NCI-H1105 treated with DMSO at 0.1 percent for 48 hours (cell line): ENCODE measurements at regions not wholly inside any gene's neighbourhood (a gene's known extent, or its start where the extent isn't known, plus 50 kb on each side); places are given as distances from the start of the nearest gene placed in this dataset.
"Not testable (repeated sequence)": the region's sequence is repeated elsewhere in the genome, so short reads cannot be mapped to it uniquely, and the experiment has no call there.

Experiments used
- DNase-seq: peaks from one replicate; lab custom pipeline; 2025; lab: John Stamatoyannopoulos, UW

DNA sequence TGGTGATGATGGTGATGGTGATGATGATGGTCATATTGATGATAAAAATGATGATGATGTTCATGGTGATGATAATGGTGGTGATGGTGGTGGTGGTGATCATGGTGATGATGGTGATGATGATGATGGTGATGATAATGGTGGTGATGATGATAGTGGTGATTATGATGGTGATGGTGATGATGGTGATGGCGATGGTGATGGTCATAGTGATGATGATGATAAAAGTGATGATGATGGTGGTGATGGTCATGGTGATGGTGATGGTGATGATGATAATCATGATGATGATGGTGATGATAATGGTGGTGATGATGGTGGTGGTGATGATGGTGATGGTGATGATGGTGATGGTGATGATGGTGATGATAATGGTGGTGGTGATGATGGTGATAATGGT, 478.7 kb downstream of the TYW1 start:
- no peak for DNase-seq

DNA sequence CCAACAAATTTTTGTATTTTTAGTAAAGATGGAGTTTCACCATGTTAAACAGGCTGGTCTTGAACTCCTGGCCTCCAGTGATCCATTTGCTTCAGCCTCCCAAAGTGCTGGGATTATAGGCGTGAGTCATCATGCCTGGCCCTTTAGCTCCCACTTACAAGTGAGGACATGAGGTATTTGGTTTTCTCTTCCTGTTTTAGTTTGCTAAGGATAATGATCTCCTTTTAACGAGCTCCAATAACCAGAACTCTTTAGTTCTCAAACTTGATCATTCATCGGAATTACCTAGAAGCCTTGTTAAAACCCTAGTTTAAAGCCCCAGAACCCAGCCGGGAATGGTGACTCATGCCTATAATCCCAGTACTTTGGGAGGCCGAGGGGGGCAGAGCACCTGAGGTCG, 481.4 kb downstream of the TYW1 start:
- no peak for DNase-seq

DNA sequence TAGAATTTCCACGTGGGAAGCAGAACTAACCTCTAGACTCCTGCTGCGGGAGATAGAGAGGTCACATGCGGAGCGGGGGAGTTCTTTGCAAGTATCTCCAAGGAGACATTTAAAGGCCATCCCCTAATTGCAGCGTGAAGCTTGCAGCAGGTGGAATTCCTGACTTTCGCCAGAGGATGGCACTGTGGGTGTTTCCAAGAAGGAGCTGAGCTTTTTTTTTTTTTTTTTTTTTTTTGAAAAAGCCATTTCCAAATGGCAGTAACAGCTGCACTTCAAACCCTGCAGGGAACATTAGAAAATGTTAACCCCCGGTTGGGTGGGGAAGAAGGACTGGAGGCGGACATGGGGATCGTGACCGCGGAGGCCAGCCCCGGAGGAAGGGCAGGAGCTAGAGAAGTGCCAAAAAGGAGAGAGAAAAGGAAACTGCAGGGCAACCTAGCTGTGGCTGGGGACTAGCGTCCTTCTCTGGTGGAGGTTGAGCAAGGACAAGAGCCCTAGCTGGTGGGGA, 487.7 kb downstream of the TYW1 start:
- DNase-seq: peak; percentile 84

DNA sequence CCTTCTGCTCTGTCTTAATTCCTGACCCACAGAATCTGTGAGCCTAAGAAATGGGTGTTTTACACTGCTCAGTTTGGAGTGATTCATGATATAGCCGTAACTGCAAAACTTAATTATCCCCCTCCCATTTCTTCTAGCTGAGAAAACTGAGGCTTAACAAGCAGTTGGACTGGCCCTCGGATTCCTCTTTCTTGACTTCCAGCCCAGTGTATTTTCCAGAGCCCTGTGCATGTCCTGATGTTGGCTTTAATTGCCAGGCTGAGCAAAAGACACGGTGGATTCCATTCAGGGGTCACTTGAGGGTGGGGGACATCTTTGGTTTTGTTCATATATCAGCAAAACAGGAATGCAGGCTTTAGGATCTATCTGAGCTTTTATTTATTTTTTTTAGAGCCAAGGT, 489.8 kb downstream of the TYW1 start:
- DNase-seq: no peak

DNA sequence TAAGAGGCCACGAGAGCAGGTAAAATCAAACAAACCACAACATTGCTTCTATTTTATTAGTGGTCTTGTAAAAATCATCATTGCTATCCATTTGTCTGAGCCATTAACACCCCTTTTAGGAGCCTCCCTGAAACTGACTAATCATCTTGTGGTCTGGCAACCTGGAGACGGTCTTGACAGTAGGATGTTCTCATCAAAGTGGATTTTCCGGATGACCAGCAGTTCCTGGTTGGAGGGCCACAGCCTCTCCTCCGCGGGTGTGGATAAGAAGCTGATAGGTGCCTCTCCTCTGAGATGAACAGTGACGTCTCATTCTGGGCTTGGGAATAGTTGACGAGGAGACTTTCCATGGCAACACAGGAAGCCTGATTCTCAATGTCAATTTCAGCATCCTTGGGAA, 490.7 kb downstream of the TYW1 start:
- no peak for DNase-seq

DNA sequence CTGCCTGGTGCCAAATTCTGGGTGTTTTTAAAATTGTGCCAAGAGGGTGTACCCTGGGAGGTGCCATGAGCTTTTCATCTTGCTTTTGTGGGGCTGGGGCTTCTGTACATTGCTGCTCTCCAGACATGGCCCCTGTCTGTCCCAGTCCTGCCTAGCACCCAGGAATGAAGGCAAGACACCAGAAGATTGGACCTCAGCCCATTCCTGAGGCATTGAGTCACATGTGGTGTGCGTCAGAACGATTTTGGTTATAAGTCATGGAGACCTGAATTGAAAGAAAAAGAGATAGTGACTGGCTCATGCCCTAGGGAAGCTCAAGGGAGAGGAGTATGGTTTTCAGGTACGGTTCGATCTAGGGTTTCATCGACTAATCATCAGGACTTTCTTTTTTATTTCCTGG, 493.2 kb downstream of the TYW1 start:
- no peak for DNase-seq

DNA sequence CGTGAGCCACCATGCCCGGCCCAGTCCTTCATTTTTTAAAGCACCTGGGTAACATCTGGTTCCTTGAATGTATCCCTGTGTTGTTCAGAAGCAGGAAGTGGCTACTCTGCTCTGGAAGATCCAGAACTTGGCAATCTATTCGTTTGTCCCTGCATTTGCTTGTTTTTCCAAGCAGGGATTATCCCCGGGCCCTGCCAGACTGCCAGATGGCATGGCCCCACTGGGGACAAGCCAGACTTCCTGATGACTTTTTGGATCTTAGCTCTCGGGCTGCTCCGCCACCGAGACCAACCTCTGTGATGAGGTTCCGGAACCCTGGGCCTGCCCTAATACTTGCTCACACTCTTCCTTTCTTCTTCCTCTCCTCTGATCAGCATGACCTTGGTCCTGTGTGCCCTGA, 496.7 kb downstream of the TYW1 start:
- no peak for DNase-seq

DNA sequence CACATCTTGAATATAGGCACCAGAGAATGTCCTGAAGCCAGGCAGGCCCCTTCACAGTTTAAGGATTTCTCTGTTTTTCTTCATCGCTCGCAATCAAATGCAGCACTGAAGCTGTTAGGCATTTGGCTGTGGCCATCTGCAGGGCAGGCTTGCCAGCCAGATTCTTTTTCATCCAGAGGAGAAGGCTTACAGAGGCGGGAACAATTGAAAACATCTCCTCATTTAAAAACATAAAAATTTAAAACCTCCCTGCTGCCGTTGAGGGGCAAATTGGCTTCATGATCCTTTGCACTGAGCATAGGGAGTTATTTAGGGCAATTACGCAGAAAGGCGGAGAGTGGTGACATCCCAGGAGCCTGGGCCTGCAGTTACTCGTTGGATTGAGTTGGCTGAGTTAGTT, 500.0 kb downstream of the TYW1 start:
- DNase-seq: no peak

DNA sequence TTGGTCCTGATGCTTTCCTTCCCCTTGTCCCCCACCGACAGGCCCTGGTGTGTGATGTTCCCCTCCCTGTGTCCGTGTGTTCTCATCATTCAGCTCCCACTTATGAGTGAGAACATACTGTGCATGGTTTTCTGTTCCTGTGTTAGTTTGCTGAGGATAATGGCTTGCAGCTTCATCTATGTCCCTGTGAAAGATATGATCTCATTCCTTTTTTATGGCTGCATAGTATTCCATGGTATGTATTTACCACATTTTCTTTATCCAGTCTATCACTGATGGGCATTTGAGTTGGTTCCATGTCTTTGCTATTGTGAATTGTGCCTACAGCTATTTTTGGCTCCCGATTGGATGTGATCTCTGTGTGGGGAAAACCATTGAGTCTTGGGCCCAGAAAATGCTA, 501.3 kb downstream of the TYW1 start:
- DNase-seq: not testable (repeated sequence)

DNA sequence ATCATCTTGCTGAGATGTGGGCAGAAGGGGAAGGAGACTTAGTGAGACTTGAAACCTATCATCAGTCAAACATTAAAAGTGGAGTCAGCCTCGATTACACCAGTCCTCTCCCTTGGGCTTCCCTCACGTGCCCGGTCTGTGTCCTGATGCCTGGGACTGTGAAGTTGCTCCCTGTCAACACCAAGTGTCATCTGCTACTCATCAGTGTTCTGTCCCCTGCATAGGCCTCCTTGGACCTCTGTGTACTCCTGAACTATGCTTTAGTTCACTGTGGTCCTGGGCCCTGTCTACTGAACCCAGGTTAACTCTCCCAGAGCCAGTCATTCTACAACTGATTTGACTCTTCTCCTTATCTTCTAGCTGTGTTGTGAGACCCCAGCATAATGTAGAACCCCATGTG, 506.3 kb downstream of the TYW1 start:
- DNase-seq: no peak

DNA sequence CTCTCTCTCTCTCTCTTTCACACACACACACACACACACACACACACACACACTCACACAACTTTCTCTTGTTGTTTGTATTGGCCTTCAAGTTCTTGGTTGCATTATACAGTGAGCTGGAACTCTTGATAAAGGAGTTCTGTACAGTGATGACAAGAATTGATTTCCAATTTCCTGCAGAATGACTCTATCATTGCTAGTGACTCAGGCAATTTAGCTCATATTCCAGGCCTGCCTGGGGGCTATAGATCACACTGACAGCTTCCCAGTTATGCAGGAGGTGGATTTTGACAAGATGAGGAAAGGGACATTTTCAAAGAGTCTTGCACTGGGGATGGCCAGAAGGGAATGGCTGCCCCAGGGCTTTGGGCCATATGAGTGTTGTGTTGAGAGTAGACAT, 508.8 kb downstream of the TYW1 start:
- no peak for DNase-seq

DNA sequence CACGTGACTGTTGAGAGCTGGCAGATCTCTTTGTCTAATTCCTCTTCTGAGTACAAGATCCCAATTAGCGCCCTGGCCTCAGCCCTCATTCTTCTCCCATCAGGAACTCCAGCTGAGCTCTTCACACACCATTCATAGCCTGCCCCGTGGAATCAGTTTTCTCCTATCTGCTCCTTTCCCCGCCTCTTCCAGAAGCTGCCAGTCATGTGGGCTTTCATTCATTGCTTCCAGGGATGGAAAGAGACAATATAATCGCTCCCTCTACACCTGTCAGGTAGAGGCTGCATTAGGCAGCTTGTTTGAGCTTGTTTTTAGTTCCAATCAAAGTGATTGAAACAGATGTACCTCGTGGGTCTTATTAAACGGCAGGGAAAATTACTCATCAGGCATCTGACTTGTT, 515.8 kb downstream of the TYW1 start:
- peak; percentile 53 for DNase-seq

DNA sequence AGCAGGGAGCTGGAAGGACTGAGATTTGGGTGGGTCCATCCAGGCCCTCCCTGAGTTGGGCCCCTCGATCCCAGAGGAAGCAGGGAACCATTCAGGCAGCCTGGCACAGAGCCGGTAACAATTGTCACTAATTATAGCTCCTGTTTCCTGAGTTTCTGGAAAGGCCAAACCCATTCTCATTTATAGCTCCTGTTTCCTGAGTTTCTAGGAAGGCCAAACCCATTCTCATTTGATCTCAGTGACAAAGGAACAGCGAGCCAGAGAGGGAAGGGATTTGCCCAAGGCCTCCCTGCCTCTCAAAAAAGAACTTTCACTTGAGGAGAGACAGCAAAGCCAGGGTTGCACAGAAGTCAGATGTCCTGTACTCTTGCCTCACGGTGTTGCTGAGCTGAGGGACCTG, 521.9 kb downstream of the TYW1 start:
- peak; percentile 80 for DNase-seq

DNA sequence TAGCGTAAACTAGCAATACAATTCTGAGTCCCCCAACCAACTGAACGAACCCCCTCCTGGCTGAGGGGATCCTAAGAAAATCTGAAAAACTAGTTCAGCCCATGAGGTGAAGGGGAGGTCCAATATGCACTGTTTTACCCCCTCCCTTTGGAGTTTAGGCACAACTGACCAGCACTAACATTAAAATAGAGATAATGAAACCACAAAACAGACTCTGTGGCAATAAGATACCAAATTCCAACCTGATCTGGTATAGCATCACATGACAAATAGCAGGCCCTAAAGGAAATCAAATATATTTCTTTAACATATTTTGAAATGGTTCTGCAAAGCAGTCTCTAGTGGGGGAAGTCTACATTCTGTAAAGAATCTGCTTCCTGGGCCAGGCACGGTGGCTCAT, 522.5 kb downstream of the TYW1 start:
- no peak for DNase-seq

DNA sequence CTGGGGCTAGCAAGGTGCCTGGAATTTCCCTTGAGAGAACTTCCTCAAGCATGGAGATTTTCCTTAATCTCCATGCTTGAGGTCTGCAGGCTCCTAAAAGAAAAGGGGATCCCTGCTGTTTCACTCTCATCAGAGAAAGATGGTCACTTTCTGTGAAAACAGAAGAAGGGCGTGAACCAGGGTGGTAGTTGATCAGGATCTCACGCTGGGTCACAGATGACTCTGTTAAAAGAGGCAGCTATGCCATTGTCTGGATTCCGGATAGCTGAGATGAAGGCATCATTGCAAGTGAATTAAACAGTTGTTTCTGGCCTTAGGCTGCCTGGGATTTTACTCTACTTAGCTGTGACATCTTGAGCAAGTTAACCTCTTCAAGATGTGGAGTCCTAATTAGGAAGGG, 525.9 kb downstream of the TYW1 start:
- no peak for DNase-seq

DNA sequence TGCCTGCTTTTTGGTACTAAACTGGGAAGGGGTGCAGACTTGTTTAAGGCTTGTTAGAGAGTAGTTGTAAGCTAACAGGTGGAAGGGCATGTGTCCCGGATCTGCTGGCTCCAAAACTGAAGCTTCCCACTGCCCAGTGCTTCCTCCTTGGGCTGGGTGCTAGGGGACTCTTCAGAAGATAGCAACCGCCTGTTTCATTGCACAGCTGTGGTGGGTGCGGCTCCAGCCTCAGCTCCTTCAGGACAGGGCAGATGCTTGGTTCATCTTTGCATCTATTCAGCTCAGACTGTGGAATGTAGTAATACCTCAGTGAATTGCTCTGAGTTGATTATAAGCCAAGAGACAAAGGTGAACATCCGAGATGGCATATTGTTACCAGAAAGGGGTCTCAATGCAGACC, 527.1 kb downstream of the TYW1 start:
- DNase-seq: no peak

DNA sequence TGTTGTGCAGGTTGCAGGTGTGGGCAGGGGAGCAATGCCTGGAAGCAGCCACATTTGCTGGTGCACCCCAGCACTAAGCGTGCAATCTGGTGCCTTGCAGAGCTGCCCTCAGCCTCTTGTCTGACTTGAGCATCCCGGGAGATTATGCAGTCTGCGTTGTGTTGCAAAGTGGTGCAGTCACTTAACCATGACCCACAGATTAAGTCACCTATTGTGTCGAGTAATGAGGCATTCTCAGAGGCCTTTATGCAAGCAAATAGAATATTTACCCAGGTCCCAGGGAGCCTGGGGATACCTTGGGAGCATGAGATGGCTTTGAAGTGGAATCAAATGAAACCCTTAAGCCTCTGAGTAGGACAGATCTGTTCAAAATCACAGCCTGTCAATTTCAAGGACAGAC, 529.0 kb downstream of the TYW1 start:
- DNase-seq: no peak

DNA sequence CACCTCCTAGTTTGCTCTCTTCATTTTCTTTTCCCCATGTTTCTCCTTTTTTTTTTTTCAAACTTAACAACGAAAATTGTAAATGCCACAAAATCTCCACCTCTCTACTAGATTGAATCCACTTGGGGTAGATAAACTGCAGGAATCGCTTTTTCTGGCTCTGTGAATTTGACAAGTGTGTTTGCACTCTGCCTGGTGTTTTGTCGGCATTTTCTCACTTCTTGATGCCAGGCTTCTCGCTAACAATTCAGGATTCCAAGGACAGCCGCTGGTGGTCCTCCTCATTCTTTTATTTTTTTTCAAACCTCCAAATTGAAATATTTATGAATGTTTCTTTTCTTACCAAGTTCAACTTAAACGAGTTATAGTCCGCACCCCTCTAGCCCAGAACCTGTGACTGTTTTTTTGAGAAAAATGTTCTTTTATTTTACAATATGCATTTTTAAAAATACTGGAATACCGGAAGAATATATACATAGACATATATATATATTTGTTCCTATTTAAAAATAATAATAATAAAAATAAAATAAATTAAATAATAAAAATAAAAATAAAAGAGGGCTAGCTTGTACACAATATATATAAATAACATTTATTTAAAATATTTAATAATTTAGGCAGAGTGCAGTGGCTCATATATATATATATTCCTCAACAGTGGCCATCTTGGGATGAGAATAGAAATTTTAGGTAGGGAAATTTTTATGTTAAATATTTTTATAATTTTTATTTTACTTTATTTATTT, 538.8 kb downstream of the TYW1 start:
- DNase-seq: no peak

DNA sequence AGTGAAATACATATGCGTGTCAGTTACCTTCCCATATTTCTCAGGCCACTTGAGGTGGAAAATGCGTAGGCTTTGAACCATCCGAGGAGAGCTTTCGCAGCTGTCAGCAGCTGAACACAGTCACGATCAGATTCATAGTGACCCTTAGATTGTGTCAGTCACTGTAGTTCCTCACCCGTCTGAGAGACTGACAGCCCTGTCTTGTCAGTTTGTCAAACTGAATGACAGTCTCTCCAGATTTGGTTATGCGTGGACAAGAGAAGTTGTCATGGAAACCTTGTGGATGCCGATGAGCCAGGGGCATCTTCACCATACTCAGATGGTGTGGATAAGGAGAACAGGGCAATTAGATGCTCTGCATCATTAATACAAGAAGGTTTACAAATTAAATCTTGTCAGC, 546.3 kb downstream of the TYW1 start:
- DNase-seq: no peak

DNA sequence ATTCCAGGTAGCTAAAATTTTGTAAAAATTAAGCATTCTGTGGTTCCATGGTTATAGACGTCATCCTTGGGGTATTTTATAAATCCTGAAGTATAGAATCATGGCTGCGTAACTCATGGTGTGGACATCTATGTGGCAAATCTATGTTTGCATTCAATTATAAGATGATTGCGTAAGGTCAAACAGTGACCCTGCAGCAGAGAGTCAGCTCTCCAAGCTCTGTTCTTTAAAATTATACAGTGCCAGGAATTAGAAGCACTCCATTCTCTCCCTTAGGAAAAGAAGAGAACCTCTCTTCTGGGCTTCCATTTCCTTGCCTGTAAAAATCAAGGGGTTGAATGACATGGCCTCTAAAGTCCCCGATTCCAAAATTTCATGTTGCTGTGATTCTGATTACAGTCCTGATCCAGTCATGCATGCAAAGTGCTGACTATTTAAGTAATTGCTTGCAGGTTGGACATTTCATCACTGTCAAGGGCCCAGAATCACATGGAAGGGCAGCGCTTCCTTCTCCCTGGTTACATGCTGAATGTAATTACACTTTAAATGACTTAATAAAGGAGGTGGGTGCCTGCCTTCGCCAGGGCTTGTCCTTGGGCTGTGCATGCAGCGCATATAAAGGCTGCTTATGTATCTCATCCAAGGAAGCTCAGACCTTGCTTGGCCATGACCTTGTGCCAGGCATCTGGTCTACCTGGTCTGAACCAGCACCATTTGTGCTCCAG, 550.7 kb downstream of the TYW1 start:
- DNase-seq: peak; percentile 20

DNA sequence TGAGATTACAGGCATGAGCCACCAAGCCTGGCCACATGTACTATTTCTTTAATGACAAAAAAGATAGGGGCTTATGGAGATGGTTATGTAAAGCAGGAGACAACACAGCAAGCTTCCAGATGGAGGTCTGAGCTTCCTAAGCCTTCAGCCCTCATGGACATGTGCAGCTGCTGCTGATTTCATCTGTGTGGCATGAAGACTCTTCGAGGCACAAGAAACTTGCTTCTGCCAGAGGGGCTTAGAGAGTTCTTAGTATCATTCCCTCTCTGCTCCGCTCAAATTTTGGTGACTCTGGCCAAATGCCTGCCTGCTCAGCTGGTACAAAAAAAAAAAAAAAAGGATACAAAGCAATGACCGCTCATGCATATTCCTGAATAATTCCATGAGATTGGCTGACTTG, 552.5 kb downstream of the TYW1 start:
- DNase-seq: no peak

DNA sequence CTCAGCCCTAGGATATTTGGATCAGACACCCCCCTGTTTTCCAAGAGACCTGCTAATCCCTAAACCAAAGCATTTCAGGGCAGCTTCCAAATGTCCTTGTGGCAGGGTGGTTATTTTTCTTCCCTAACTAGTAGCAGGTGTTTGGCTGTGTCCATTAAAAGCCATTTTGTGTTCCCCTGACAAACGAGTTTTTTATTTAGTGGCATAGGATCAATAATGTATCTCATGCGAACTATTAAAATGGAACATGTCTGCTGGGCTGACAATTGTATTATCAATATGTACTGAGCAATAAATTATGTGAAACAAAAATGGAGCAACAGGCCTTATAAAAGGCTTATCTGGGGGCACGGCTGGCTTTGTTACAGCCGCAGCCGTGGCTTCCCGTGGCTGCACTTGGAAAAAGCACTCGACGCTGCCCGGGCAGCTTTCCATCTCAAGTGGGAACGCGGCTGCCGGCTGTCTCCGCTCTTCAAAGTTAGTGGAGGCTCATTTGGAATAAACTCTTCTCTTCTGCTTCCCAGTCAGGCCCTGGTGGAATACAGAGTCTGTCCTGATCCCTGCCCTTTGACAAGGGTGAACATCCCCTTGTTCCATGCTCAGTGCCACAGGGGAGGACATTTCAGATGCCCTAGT, 554.3 kb downstream of the TYW1 start:
- peak; percentile 91 for DNase-seq

DNA sequence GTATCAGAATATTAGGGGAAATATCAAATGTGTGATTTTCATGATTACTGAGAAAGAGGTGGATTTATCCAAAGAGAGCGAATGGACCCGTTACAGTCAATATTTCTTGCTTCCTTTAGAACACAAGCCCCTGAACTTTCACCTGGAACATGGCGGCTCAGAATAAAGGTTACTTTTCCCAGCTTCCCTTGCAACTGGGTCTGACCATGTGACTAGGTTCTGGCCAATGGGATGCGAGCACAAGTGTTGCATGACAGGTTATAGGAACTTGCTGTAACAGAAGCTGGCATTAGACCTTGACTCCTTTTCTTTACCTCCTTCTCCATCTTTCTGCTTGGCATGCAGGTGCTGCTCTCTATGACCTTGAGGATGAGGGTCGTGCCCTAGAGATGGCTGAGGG, 556.1 kb downstream of the TYW1 start:
- DNase-seq: no peak
